ENCODE measurements at regions not wholly inside any gene's neighbourhood (a gene's known extent, or its start where the extent isn't known, plus 50 kb on each side); places are given as distances from the start of the nearest gene placed in this dataset.
A peak's percentile ranks its signal among the peaks of the same experiment; 100 is the strongest.

DNA sequence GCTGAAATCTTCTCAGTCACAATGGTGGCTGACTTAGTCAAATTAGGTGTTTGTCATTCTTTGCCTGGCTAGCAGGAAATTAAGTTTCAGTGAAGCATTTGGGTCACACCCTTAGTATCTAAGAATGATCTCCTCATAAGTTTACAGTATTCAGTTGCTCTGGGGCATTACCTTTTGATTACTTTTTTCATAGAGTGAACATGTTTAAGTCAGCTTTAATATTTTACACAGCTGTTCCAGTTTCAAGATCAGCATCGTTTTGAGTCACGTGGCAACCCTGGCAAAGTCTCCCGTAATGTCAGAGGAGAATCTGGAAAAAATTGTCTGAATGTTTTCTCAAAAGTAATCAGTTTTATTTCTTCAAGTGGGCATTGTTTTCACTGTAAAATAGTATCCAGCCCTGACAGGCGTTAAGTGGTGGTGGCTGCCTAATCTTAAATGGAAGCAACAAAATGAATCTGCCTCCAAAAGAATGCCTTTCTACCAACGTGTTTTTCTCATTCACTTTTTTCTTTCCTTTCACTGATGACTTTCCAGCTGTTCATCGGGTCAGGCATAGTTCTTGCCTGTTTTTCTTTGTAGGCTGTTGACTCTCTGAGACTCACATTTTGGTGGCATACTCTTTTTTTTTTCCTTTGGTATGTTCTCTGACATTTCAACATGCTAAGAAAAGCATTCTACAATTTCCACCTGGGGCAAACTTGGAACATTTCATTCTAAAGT lies 319.6 kb upstream of the TCF4 start:
- intact Hi-C loops (cut with DNase I), result no loop called here
- Histone ChIP-seq H3K4me1 (peaks cover 0 to 15% (median 0%) of the 10 kb centered on the region in 3 donors), H3K4me3 (peak overlapping the region in 2 of 4 donors; percentile 9 to 39), H3K36me3 (no peaks in the 10 kb centered on the region), H3K27ac (peak overlapping the region in 1 of 4 donors; percentile 11), H3K9me3 (no peaks in the 10 kb centered on the region), H3K27me3 (no peaks in the 10 kb centered on the region)
- no peak for DNase-seq
- 11 to 14% methylated on average over 6 of the region's 6 CpGs for WGBS, 2 donors
- no peak for TF ChIP-seq CTCF (IDR thresholded peaks at IDR 0.05)
- no peak for TF ChIP-seq POLR2A (IDR thresholded peaks at IDR 0.05)

- intact Hi-C loops (cut with DNase I), result no loop called here
- no peak for DNase-seq
- Histone ChIP-seq H3K9me3 (no peaks in the 10 kb centered on the region), H3K36me3 (no peaks in the 10 kb centered on the region), H3K27me3 (no peaks in the 10 kb centered on the region), H3K27ac (no peak overlapping the region), H3K4me3 (no peak overlapping the region), H3K4me1 (peaks cover 0 to 15% (median 0%) of the 10 kb centered on the region in 3 donors)
- TF ChIP-seq CTCF (IDR thresholded peaks at IDR 0.05) (no peak), POLR2A (IDR thresholded peaks at IDR 0.05) (no peak)
- 54 to 63% methylated on average over 2 of the region's 2 CpGs for WGBS, 2 donors
Measured at GRCh38 chr18:55906536-55906935, 318.5 kb upstream of the TCF4 start.

GRCh38 chr18:55903911-55904310 lies 315.9 kb upstream of the TCF4 start:
- TF ChIP-seq POLR2A (IDR thresholded peaks at IDR 0.05) (no peak), CTCF (IDR thresholded peaks at IDR 0.05) (no peak)

DNA sequence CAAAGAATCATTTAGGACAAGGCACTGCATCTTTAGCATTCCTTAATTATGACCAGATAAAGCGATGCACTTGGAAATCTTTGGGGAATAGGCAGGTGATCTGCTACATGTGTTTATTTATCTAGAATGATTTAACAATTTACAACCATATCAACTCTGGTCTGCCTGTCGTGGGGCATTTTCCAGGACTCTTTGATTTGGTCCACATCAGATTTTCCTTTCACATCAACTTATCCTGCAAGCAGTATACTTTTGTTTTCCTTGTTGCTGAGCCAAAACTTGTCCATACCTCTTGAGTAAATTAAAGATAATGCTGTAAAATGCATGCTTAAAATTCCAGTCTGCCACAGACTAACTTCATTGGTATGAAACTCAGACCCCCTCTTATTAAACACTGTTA lies 312.4 kb upstream of the TCF4 start:
- no peak for DNase-seq
- no peak overlapping the region for H3K4me3 ChIP-seq
- H3K36me3 ChIP-seq, result no peaks in the 10 kb centered on the region
- 73 to 85% methylated on average over 2 of the region's 2 CpGs for WGBS, 2 donors
- H3K4me1 ChIP-seq, result no peaks in the 10 kb centered on the region
- intact Hi-C loops (cut with DNase I), result no loop called here
- H3K27ac ChIP-seq, result no peak overlapping the region
- no peaks in the 10 kb centered on the region for H3K27me3 ChIP-seq
- TF ChIP-seq POLR2A (IDR thresholded peaks at IDR 0.05) (no peak), CTCF (IDR thresholded peaks at IDR 0.05) (no peak)
- H3K9me3 ChIP-seq, result no peaks in the 10 kb centered on the region

More at GRCh38 chr18:55903911-55904310, 315.9 kb upstream of the TCF4 start:
- Histone ChIP-seq H3K27ac (no peak overlapping the region), H3K36me3 (no peaks in the 10 kb centered on the region), H3K9me3 (no peaks in the 10 kb centered on the region), H3K4me3 (no peak overlapping the region), H3K27me3 (no peaks in the 10 kb centered on the region), H3K4me1 (peaks cover 0 to 15% (median 0%) of the 10 kb centered on the region in 3 donors)
- no peak for DNase-seq
- 80 to 82% methylated on average over 4 to 6 of the region's 6 CpGs for WGBS, 2 donors
- intact Hi-C loops (cut with DNase I), result no loop called here

GRCh38 chr18:55897091-55897689 lies 309.2 kb upstream of the TCF4 start:
- WGBS, 2 donors, result 61 to 67% methylated on average over 3 of the region's 3 CpGs
- no peaks in the 10 kb centered on the region for H3K4me1 ChIP-seq
- TF ChIP-seq CTCF (IDR thresholded peaks at IDR 0.05), result no peak
- H3K4me3 ChIP-seq, result no peak overlapping the region
- no peak overlapping the region for H3K27ac ChIP-seq
- no peaks in the 10 kb centered on the region for H3K36me3 ChIP-seq
- intact Hi-C loops (cut with DNase I), result no loop called here
- H3K9me3 ChIP-seq, result no peaks in the 10 kb centered on the region
- DNase-seq, result no peak
- H3K27me3 ChIP-seq, result no peaks in the 10 kb centered on the region
